Hindlimb muscle (tissue), 1 donor: ENCODE measurements at regions not wholly inside any gene's neighbourhood (a gene's known extent, or its start where the extent isn't known, plus 50 kb on each side); places are given as distances from the start of the nearest gene placed in this dataset.
"Not testable (repeated sequence)": the region's sequence is repeated elsewhere in the genome, so short reads cannot be mapped to it uniquely, and the experiment has no call there.

ENCODE experiments used
- DNase-seq: peaks from one replicate; pipeline ENCODE4 v3.0.0-alpha.2; 2013

- DNase-seq = no peak
Measured at GRCh38 chr4:188437535-188437934, 298.3 kb downstream of the TRIML1 start.

GRCh38 chr4:188438391-188438824 is 299.2 kb downstream of the TRIML1 start:
- not testable (repeated sequence) for DNase-seq

- peak; percentile 40 for DNase-seq
Measured at GRCh38 chr4:188439641-188440311, 300.5 kb downstream of the TRIML1 start.

- DNase-seq = no peak
Measured at GRCh38 chr4:188444500-188444899, 305.3 kb downstream of the TRIML1 start.

- DNase-seq = not testable (repeated sequence)
Measured at GRCh38 chr4:188448996-188449395, 309.8 kb downstream of the TRIML1 start.

- no peak for DNase-seq
Measured at GRCh38 chr4:188450571-188450970, 311.3 kb downstream of the TRIML1 start.

GRCh38 chr4:188452097-188452496 is 312.9 kb downstream of the TRIML1 start:
- DNase-seq = no peak

GRCh38 chr4:188454575-188454974 is 315.3 kb downstream of the TRIML1 start:
- DNase-seq = no peak

- no peak for DNase-seq
Measured at GRCh38 chr4:188455062-188455752, 316.0 kb downstream of the TRIML1 start.

GRCh38 chr4:188459381-188459780 is 320.1 kb downstream of the TRIML1 start:
- DNase-seq = no peak

- no peak for DNase-seq
Measured at GRCh38 chr4:188463909-188464308, 324.7 kb downstream of the TRIML1 start.

- no peak for DNase-seq
Measured at GRCh38 chr4:188466001-188466400, 326.8 kb downstream of the TRIML1 start.

GRCh38 chr4:188484256-188484655 is 345.0 kb downstream of the TRIML1 start:
- no peak for DNase-seq

GRCh38 chr4:188485906-188486305 is 346.7 kb downstream of the TRIML1 start:
- DNase-seq = no peak

GRCh38 chr4:188492886-188493285 is 353.6 kb downstream of the TRIML1 start:
- no peak for DNase-seq

GRCh38 chr4:188495169-188495568 is 355.9 kb downstream of the TRIML1 start:
- no peak for DNase-seq

- DNase-seq = no peak
Measured at GRCh38 chr4:188511431-188511830, 372.2 kb downstream of the TRIML1 start.

- DNase-seq = no peak
Measured at GRCh38 chr4:188532751-188533150, 393.5 kb downstream of the TRIML1 start.

GRCh38 chr4:188534297-188534696 is 395.1 kb downstream of the TRIML1 start:
- no peak for DNase-seq

GRCh38 chr4:188534917-188535316 is 395.7 kb downstream of the TRIML1 start:
- DNase-seq = no peak

- DNase-seq = no peak
Measured at GRCh38 chr4:188536826-188537225, 397.6 kb downstream of the TRIML1 start.

GRCh38 chr4:188550296-188550695 is 411.1 kb downstream of the TRIML1 start:
- DNase-seq = no peak

- no peak for DNase-seq
Measured at GRCh38 chr4:188551156-188551555, 411.9 kb downstream of the TRIML1 start.

GRCh38 chr4:188552741-188553275 is 413.6 kb downstream of the TRIML1 start:
- no peak for DNase-seq
